MM.1S (cell line): ENCODE measurements at regions not wholly inside any gene's neighbourhood (a gene's known extent, or its start where the extent isn't known, plus 50 kb on each side); places are given as distances from the start of the nearest gene placed in this dataset.

Experiments used
- DNase-seq: peaks from one replicate; pipeline ENCODE4 v3.0.0-alpha.2; 2015
- H2AFZ ChIP-seq: fragments of 300-600 bp; sonication (generic); 2 replicates; pipeline ENCODE4 v1.6.0; 2016; ENCODE audit warnings: antibody characterized with exemption, low read length
- H3F3A ChIP-seq: fragments of 300-600 bp; sonication (generic); 2 replicates; pipeline ENCODE4 v1.6.1; 2016; ENCODE audit warnings: mild to moderate bottlenecking, antibody characterized with exemption, low read length, moderate library complexity, mixed read lengths; ENCODE audit not compliant: insufficient read depth
- H3K27ac ChIP-seq: fragments of 300-600 bp; sonication (generic); 2 replicates; pipeline ENCODE4 v1.5.1; 2016; ENCODE audit warnings: mild to moderate bottlenecking, low read length
- H3K27me3 ChIP-seq: fragments of 300-600 bp; sonication (generic); replicated peaks from 2 replicates; pipeline ENCODE4 v1.6.0; 2016; ENCODE audit warnings: low read length; ENCODE audit not compliant: insufficient read depth
- H3K36me3 ChIP-seq: fragments of 300-600 bp; sonication (generic); replicated peaks from 2 replicates; pipeline ENCODE4 v1.6.1; 2016; ENCODE audit warnings: mild to moderate bottlenecking, low read length, mixed read lengths; ENCODE audit not compliant: insufficient read depth
- H3K4me1 ChIP-seq: fragments of 300-600 bp; sonication (generic); 2 replicates; pipeline ENCODE4 v1.6.1; 2016; ENCODE audit warnings: low read length, mixed read lengths
- H3K4me2 ChIP-seq: fragments of 300-600 bp; sonication (generic); 2 replicates; pipeline ENCODE4 v1.6.0; 2016; ENCODE audit warnings: low read depth, low read length
- H3K4me3 ChIP-seq: fragments of 300-600 bp; sonication (generic); 2 replicates; pipeline ENCODE4 v1.5.1; 2016; ENCODE audit warnings: low read length, mixed read lengths
- H3K79me2 ChIP-seq: fragments of 300-600 bp; sonication (generic); 2 replicates; pipeline ENCODE4 v1.6.1; 2016; ENCODE audit warnings: mixed run types, low read length, mixed read lengths
- H3K9ac ChIP-seq: fragments of 300-600 bp; sonication (generic); 2 replicates; pipeline ENCODE4 v1.6.1; 2016; ENCODE audit warnings: low read length, mixed read lengths
- H3K9me2 ChIP-seq: fragments of 300-600 bp; sonication (generic); replicated peaks from 2 replicates; pipeline ENCODE4 v1.6.1; 2016; ENCODE audit warnings: mild to moderate bottlenecking, low read length, mixed read lengths; ENCODE audit not compliant: insufficient read depth
- H3K9me3 ChIP-seq: fragments of 300-600 bp; sonication (generic); replicated peaks from 2 replicates; pipeline ENCODE4 v1.6.1; 2016; ENCODE audit warnings: mild to moderate bottlenecking, low read length, mixed read lengths; ENCODE audit not compliant: insufficient read depth
- H4K20me1 ChIP-seq: fragments of 300-600 bp; sonication (generic); 2 replicates; pipeline ENCODE4 v1.6.1; 2016; ENCODE audit warnings: mild to moderate bottlenecking, low read length, moderate library complexity, mixed read lengths; ENCODE audit not compliant: insufficient read depth
- EZH2 ChIP-seq: fragments of 300-600 bp; sonication (generic); optimal IDR thresholded peaks from 2 replicates; pipeline ENCODE3; 2017; ENCODE audit warnings: low read depth, mild to moderate bottlenecking, antibody characterized with exemption, low read length, mixed read lengths
- EZH2phosphoT487 ChIP-seq: fragments of 300-600 bp; sonication (generic); IDR thresholded peaks from 2 replicates; pipeline ENCODE4 v1.6.1; 2018; ENCODE audit warnings: antibody characterized with exemption, low read length
- TF ChIP-seq, protein P1 (sequence below): fragments of 300-600 bp; sonication (generic); IDR thresholded peaks from 2 replicates; pipeline ENCODE4 v1.5.1; 2016; ENCODE audit warnings: antibody characterized with exemption, low read length, mixed read lengths

DNA sequence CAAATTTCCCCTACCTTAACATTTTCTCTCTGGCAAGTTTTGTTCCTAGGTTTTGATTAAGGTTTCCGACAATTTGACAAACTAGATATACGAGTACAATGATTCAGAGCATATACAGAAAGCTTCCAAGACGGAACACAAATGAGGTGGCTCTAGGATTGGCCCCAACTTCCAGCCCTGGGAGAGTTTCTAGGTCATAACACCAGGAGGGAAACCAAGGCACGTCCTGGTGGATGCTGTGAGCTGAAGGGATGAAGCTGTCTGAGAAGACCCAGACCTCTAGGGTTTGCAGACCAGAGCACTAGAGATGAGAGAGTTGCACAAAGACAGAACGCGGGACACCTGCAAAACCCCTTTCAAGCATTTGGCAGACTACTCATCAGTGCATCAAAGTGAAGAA is 51.5 kb upstream of the CAND1 start:
- H4K20me1 ChIP-seq, result no peaks in the 10 kb centered on the region
- no peaks in the 10 kb centered on the region for H3K9me2 ChIP-seq
- no peak overlapping the region for H3K4me3 ChIP-seq
- no peak for DNase-seq
- H3K4me2 ChIP-seq, result no peak overlapping the region
- H3K27me3 ChIP-seq, result no peaks in the 10 kb centered on the region
- H3K79me2 ChIP-seq, result no peaks in the 10 kb centered on the region
- no peaks in the 10 kb centered on the region for H3F3A ChIP-seq
- no peak overlapping the region for H2AFZ ChIP-seq
- H3K9me3 ChIP-seq, result no peaks in the 10 kb centered on the region
- TF ChIP-seq EZH2 (no peak), EZH2phosphoT487 (no peak)
- TF ChIP-seq, protein P1, sequence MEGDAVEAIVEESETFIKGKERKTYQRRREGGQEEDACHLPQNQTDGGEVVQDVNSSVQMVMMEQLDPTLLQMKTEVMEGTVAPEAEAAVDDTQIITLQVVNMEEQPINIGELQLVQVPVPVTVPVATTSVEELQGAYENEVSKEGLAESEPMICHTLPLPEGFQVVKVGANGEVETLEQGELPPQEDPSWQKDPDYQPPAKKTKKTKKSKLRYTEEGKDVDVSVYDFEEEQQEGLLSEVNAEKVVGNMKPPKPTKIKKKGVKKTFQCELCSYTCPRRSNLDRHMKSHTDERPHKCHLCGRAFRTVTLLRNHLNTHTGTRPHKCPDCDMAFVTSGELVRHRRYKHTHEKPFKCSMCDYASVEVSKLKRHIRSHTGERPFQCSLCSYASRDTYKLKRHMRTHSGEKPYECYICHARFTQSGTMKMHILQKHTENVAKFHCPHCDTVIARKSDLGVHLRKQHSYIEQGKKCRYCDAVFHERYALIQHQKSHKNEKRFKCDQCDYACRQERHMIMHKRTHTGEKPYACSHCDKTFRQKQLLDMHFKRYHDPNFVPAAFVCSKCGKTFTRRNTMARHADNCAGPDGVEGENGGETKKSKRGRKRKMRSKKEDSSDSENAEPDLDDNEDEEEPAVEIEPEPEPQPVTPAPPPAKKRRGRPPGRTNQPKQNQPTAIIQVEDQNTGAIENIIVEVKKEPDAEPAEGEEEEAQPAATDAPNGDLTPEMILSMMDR, result no peak
- no peaks in the 10 kb centered on the region for H3K36me3 ChIP-seq
- no peak overlapping the region for H3K9ac ChIP-seq
- no peaks in the 10 kb centered on the region for H3K4me1 ChIP-seq
- no peak overlapping the region for H3K27ac ChIP-seq
